ENCODE measurements at regions not wholly inside any gene's neighbourhood (a gene's known extent, or its start where the extent isn't known, plus 50 kb on each side); places are given as distances from the start of the nearest gene placed in this dataset.

- ATAC-seq (no peak), DNase-seq (no peak)
- no peaks in the 10 kb centered on the region for H3K9me3 Mint-ChIP-seq
- H3K4me3 Mint-ChIP-seq: no peak overlapping the region
- no peaks in the 10 kb centered on the region for H3K36me3 Mint-ChIP-seq (ENCODE audit: insufficient read depth)
- no peaks in the 10 kb centered on the region for H3K27me3 Mint-ChIP-seq (ENCODE audit: low read depth)
- no peaks in the 10 kb centered on the region for H3K4me1 Mint-ChIP-seq (ENCODE audit: low read depth)
These were observed 50.6 kb upstream of the LYPLAL1 start for GRCh38 chr1:219123036-219123435.
